OCI-LY3 (cell line): ENCODE measurements at regions not wholly inside any gene's neighbourhood (a gene's known extent, or its start where the extent isn't known, plus 50 kb on each side); places are given as distances from the start of the nearest gene placed in this dataset.

ENCODE experiments used
- H2AFZ ChIP-seq: fragments of 200-600, 300-600 bp; shearing (Covaris generic); 2 replicates; pipeline ENCODE4 v1.6.0; 2014; ENCODE audit warnings: antibody characterized with exemption, low read depth, low read length
- H3K27ac ChIP-seq: fragments of 200-600, 300-600 bp; sonication (generic); 2 replicates; pipeline ENCODE4 v1.5.1; 2014; ENCODE audit warnings: mild to moderate bottlenecking, low read length, moderate library complexity, mixed read lengths
- H3K27me3 ChIP-seq: fragments of 200-600, 300-600 bp; sonication (generic); 2 replicates; pipeline ENCODE4 v1.6.1; 2014; ENCODE audit warnings: low read depth, low read length, mixed read lengths
- H3K36me3 ChIP-seq: fragments of 200-600, 300-600 bp; sonication (generic); replicated peaks from 2 replicates; pipeline ENCODE3; 2014; ENCODE audit warnings: low read depth, low read length, mixed read lengths
- H3K4me1 ChIP-seq: fragments of 300-600, 200-600 bp; sonication (generic); 2 replicates; pipeline ENCODE4 v1.6.1; 2014; ENCODE audit warnings: low read length, mixed read lengths
- H3K4me2 ChIP-seq: fragments of 200-600, 300-600 bp; sonication (generic); 2 replicates; pipeline ENCODE4 v1.6.1; 2014; ENCODE audit warnings: low read length, mixed read lengths
- H3K4me3 ChIP-seq: fragments of 300-600, 200-600 bp; sonication (generic); 2 replicates; pipeline ENCODE4 v1.5.1; 2014; ENCODE audit warnings: antibody characterized with exemption, mild to moderate bottlenecking, low read length, moderate library complexity
- H3K79me2 ChIP-seq: fragments of 300-600, 200-600 bp; shearing (Covaris generic); 2 replicates; pipeline ENCODE4 v1.6.1; 2014; ENCODE audit warnings: mild to moderate bottlenecking, low read length, mixed read lengths
- H3K9ac ChIP-seq: fragments of 300-600, 200-600 bp; shearing (Covaris generic); 2 replicates; pipeline ENCODE4 v1.6.0; 2014; ENCODE audit warnings: mild to moderate bottlenecking, low read length, moderate library complexity
- H3K9me3 ChIP-seq: fragments of 200-600, 300-600 bp; shearing (Covaris generic); 2 replicates; pipeline ENCODE4 v1.6.1; 2014; ENCODE audit warnings: low read length, mixed read lengths; ENCODE audit not compliant: insufficient read depth
- H4K20me1 ChIP-seq: fragments of 200-600, 300-600 bp; sonication (generic); 2 replicates; pipeline ENCODE4 v1.6.1; 2016; ENCODE audit warnings: low read length, mixed read lengths; ENCODE audit not compliant: insufficient read depth
- CTCF ChIP-seq: fragments of 200-600, 300-600 bp; sonication (generic); IDR thresholded peaks from 2 replicates; pipeline ENCODE4 v1.5.1; 2014; ENCODE audit warnings: antibody characterized with exemption, low read length, low read depth
- EZH2phosphoT487 ChIP-seq: fragments of 200-600 bp; shearing (Covaris generic); IDR thresholded peaks from 2 replicates; pipeline ENCODE4 v1.6.1; 2018; ENCODE audit warnings: antibody characterized with exemption, mixed run types, low read depth

- Histone ChIP-seq H3K27ac (no peak overlapping the region), H3K4me3 (no peak overlapping the region), H3K36me3 (no peaks in the 10 kb centered on the region)
Measured at GRCh38 chr5:43854697-43855292, 251.8 kb downstream of the NNT start.

DNA sequence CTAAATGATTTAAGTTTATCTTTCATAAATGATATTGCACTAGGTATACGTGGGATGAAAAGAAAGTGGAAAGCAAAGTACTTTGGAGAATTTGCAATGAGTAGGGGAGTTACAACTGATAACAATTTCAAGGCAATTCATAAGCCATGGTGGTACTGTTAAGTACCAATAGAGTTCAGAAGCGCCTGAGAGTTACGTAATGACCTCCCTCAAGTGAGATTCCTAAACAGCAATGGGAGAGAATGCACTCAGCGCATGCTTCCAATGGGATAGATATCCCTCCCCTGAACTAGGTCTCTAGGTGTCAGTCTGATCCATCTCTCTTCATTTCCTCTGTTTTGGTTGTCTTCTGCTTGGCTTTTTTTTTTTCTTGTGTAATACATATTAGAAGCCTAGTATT, 249.3 kb downstream of the NNT start:
- no peak overlapping the region for H3K9ac ChIP-seq
- no peaks in the 10 kb centered on the region for H3K36me3 ChIP-seq
- no peak for TF ChIP-seq EZH2phosphoT487
- no peak for TF ChIP-seq CTCF
- H3K9me3 ChIP-seq: no peaks in the 10 kb centered on the region
- H3K27ac ChIP-seq: no peak overlapping the region
- H3K4me3 ChIP-seq: no peak overlapping the region
- H2AFZ ChIP-seq: no peak overlapping the region
- H3K4me1 ChIP-seq: no peaks in the 10 kb centered on the region
- H3K4me2 ChIP-seq: no peak overlapping the region
- H3K79me2 ChIP-seq: no peaks in the 10 kb centered on the region
- H3K27me3 ChIP-seq: no peaks in the 10 kb centered on the region
- no peaks in the 10 kb centered on the region for H4K20me1 ChIP-seq

More at GRCh38 chr5:43854697-43855292, 251.8 kb downstream of the NNT start:
- no peak for TF ChIP-seq CTCF
- H4K20me1 ChIP-seq: no peaks in the 10 kb centered on the region
- H3K4me2 ChIP-seq: no peak overlapping the region
- no peaks in the 10 kb centered on the region for H3K9me3 ChIP-seq
- no peak overlapping the region for H2AFZ ChIP-seq
- H3K79me2 ChIP-seq: no peaks in the 10 kb centered on the region
- no peaks in the 10 kb centered on the region for H3K27me3 ChIP-seq
- no peaks in the 10 kb centered on the region for H3K4me1 ChIP-seq
- no peak overlapping the region for H3K9ac ChIP-seq

DNA sequence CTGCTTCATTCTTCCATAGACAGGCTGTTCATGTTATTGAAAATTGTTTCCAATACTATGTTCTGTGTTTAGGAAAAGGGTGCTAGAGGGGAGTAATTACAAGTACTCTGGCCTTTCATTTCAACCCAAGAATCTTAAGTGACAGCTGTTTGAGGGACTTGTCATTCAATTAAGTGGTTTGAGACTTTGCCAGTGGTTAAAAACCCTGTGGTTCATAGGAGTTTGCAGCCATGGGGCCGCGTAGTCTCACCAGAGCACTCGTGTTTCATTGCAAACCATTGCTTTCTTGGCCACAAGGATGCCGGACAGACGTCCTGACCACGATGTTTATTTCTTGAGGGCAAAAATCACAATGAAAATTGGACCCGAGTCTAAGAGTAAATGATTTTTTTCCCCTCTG, 248.8 kb downstream of the NNT start:
- no peaks in the 10 kb centered on the region for H3K79me2 ChIP-seq
- H2AFZ ChIP-seq: no peak overlapping the region
- H3K4me2 ChIP-seq: no peak overlapping the region
- no peaks in the 10 kb centered on the region for H3K4me1 ChIP-seq
- TF ChIP-seq CTCF (no peak), EZH2phosphoT487 (no peak)
- H3K9me3 ChIP-seq: no peaks in the 10 kb centered on the region
- no peak overlapping the region for H3K4me3 ChIP-seq
- H3K9ac ChIP-seq: no peak overlapping the region
- no peaks in the 10 kb centered on the region for H4K20me1 ChIP-seq
- H3K27ac ChIP-seq: no peak overlapping the region
- no peaks in the 10 kb centered on the region for H3K36me3 ChIP-seq
- no peaks in the 10 kb centered on the region for H3K27me3 ChIP-seq

GRCh38 chr5:43840424-43841125, 237.6 kb downstream of the NNT start:
- H3K4me1 ChIP-seq: no peaks in the 10 kb centered on the region
- H3K79me2 ChIP-seq: no peaks in the 10 kb centered on the region
- H3K27ac ChIP-seq: no peak overlapping the region
- TF ChIP-seq CTCF: no peak
- TF ChIP-seq EZH2phosphoT487: no peak
- H3K36me3 ChIP-seq: no peaks in the 10 kb centered on the region
- no peak overlapping the region for H3K4me3 ChIP-seq
- H3K27me3 ChIP-seq: no peaks in the 10 kb centered on the region
- H3K4me2 ChIP-seq: no peak overlapping the region
- no peaks in the 10 kb centered on the region for H3K9me3 ChIP-seq
- H3K9ac ChIP-seq: no peak overlapping the region
- no peaks in the 10 kb centered on the region for H4K20me1 ChIP-seq
- H2AFZ ChIP-seq: no peak overlapping the region
